GM12892 (cell line): ENCODE measurements at regions not wholly inside any gene's neighbourhood (a gene's known extent, or its start where the extent isn't known, plus 50 kb on each side); places are given as distances from the start of the nearest gene placed in this dataset.

Source experiments
- POLR2A ChIP-seq: IDR thresholded peaks from 2 replicates; pipeline ENCODE4 v1.6.1; 2011; ENCODE audit warnings: low read depth, low read length, control low read depth
- TAF1 ChIP-seq: IDR thresholded peaks from 2 replicates; pipeline ENCODE4 v1.6.1; 2011; ENCODE audit warnings: low read depth, mild to moderate bottlenecking, control low read depth, low read length, borderline replicate concordance

DNA sequence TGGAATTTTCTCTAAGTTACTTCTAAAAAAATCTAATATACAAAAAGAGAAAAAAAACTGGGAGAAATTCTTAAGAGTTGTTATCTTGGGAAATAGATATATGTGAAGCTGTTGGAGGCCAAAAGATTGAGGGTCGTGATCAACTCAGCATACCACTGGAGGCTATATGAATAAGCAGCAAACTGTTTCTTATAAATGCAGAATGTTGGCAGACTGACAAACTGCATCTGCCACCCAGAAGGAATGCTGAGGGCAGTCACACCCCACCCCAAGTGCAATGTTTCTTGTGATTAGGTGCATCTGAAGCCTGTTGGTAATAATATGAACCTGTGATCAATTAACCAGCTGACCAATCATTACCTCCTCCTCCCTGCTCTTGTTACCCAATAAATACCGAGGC, 818.6 kb upstream of the MGAT4C start:
- TF ChIP-seq TAF1: no peak
- no peak for TF ChIP-seq POLR2A
